CD8-positive, alpha-beta memory T cell (primary cell): ENCODE measurements at regions not wholly inside any gene's neighbourhood (a gene's known extent, or its start where the extent isn't known, plus 50 kb on each side); places are given as distances from the start of the nearest gene placed in this dataset.

Experiments
- CTCF ChIA-PET: fragments of 350-600 bp; sonication (Branson Sonifier 250); formaldehyde crosslinking; loops from one replicate; lab custom pipeline; 2021; ENCODE audit warnings: antibody characterized with exemption; lab: Charles Lee
- POLR2A ChIA-PET: fragments of 350-600 bp; sonication (Branson Sonifier 250); formaldehyde crosslinking; loops from one replicate; lab custom pipeline; 2021; ENCODE audit warnings: antibody characterized with exemption; lab: Charles Lee
- DNase-seq, 5 donors: peaks; one replicate each; pipeline versions ENCODE4 v3.0.0 to v3.0.0-alpha.2; 2020 to 2022; ENCODE audit warnings: mixed read lengths in 1 of 5
- H3K27ac ChIP-seq: one replicate; pipeline ENCODE4 v1.7.0; 2013; ENCODE audit warnings: low read depth, mild to moderate bottlenecking, low read length, moderate library complexity
- H3K27me3 ChIP-seq: 2 replicates; pipeline ENCODE4 v1.7.0; 2013; ENCODE audit warnings: low read length, mild to moderate bottlenecking; ENCODE audit not compliant: insufficient read depth, poor library complexity, severe bottlenecking
- H3K36me3 ChIP-seq: 2 replicates; pipeline ENCODE4 v1.7.0; 2013; ENCODE audit warnings: mild to moderate bottlenecking, low read length, moderate library complexity; ENCODE audit not compliant: insufficient read depth
- H3K4me1 ChIP-seq: 2 replicates; pipeline ENCODE4 v1.7.0; 2013; ENCODE audit warnings: mild to moderate bottlenecking, low read length, moderate library complexity; ENCODE audit not compliant: insufficient read depth
- H3K4me3 ChIP-seq: 2 replicates; pipeline ENCODE4 v1.7.0; 2013; ENCODE audit warnings: mild to moderate bottlenecking, low read length
- H3K9me3 ChIP-seq: 2 replicates; pipeline ENCODE4 v1.7.0; 2013; ENCODE audit warnings: mild to moderate bottlenecking, low read length
- H3K27ac Mint-ChIP-seq, 8 donors: one replicate each; pipeline ENCODE4 v1.8.0; 2020 to 2021; ENCODE audit warnings: mixed read lengths in 8 of 8, mild to moderate bottlenecking in 6 of 8, inconsistent platforms in 3 of 8, moderate library complexity in 3 of 8
- H3K27me3 Mint-ChIP-seq, 2 donors: one replicate each; pipeline ENCODE4 v1.8.0; 2020 to 2021; ENCODE audit warnings: mixed read lengths in 2 of 2, mild to moderate bottlenecking in 1 of 2, moderate library complexity in 1 of 2
- H3K36me3 Mint-ChIP-seq, 3 donors: one replicate each; pipeline ENCODE4 v1.8.0; 2020 to 2021; ENCODE audit warnings: mixed read lengths in 3 of 3, inconsistent platforms in 1 of 3, mild to moderate bottlenecking in 1 of 3
- H3K4me1 Mint-ChIP-seq, 3 donors: one replicate each; pipeline ENCODE4 v1.8.0; 2020 to 2021; ENCODE audit warnings: mixed read lengths in 3 of 3, inconsistent platforms in 1 of 3, mild to moderate bottlenecking in 1 of 3
- H3K4me3 Mint-ChIP-seq, 7 donors: one replicate each; pipeline ENCODE4 v1.8.0; 2020 to 2021; ENCODE audit warnings: mixed read lengths in 7 of 7, mild to moderate bottlenecking in 6 of 7, moderate library complexity in 4 of 7, inconsistent platforms in 2 of 7
- H3K9me3 Mint-ChIP-seq, 5 donors: one replicate each; pipeline ENCODE4 v1.8.0; 2020 to 2022; ENCODE audit warnings: mixed read lengths in 5 of 5, mild to moderate bottlenecking in 3 of 5, moderate library complexity in 2 of 5, inconsistent platforms in 1 of 5

DNA sequence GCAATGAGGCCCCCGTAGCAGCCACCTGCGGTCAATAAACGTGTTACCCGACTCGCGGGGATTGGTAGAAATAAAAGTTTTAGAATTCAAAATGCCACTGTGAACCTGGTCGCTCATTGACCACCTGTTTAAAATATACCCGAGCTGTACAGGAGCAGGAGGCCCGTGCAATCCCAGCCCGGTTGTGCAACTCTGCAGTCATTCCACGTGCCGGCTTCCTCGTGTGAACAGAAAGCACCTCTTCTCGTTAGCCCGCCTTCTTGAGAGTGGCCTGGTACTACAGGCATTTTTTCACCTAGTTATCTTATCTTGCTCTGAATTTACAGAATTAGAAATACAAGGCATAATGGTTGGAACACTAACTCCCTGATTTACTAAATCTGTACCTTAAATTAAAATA, 660.7 kb downstream of the GALR1 start:
- peaks cover 3 to 11% of the 10 kb centered on the region in 2 donors for H3K27me3 Mint-ChIP-seq
- H3K36me3 Mint-ChIP-seq: no peaks in the 10 kb centered on the region
- H3K27me3 ChIP-seq: no peaks in the 10 kb centered on the region
- no peak overlapping the region for H3K4me3 ChIP-seq
- no peak overlapping the region for H3K27ac ChIP-seq
- no peaks in the 10 kb centered on the region for H3K9me3 ChIP-seq
- H3K4me3 Mint-ChIP-seq: no peak overlapping the region
- no peaks in the 10 kb centered on the region for H3K4me1 Mint-ChIP-seq
- ChIA-PET CTCF (no interaction called here), POLR2A (no interaction called here)
- H3K36me3 ChIP-seq: no peaks in the 10 kb centered on the region
- no peaks in the 10 kb centered on the region for H3K9me3 Mint-ChIP-seq
- H3K27ac Mint-ChIP-seq: no peak overlapping the region
- no peak for DNase-seq
- no peaks in the 10 kb centered on the region for H3K4me1 ChIP-seq

GRCh38 chr18:77911971-77912605, 662.4 kb downstream of the GALR1 start:
- no peak overlapping the region for H3K4me3 Mint-ChIP-seq
- Histone ChIP-seq H3K27ac (no peak overlapping the region), H3K4me3 (no peak overlapping the region), H3K9me3 (no peaks in the 10 kb centered on the region), H3K4me1 (no peaks in the 10 kb centered on the region), H3K27me3 (no peaks in the 10 kb centered on the region), H3K36me3 (no peaks in the 10 kb centered on the region)
- peaks cover 3 to 11% of the 10 kb centered on the region in 2 donors for H3K27me3 Mint-ChIP-seq
- H3K36me3 Mint-ChIP-seq: no peaks in the 10 kb centered on the region
- H3K4me1 Mint-ChIP-seq: no peaks in the 10 kb centered on the region
- no peak for DNase-seq
- POLR2A ChIA-PET: no interaction called here
- CTCF ChIA-PET: interaction anchor here (1.0 kb wide), 1 partner anchor 9 kb away, joined by 4 read pairs; no protein-coding TSS in a partner anchor
- H3K27ac Mint-ChIP-seq: no peak overlapping the region
- H3K9me3 Mint-ChIP-seq: no peaks in the 10 kb centered on the region

DNA sequence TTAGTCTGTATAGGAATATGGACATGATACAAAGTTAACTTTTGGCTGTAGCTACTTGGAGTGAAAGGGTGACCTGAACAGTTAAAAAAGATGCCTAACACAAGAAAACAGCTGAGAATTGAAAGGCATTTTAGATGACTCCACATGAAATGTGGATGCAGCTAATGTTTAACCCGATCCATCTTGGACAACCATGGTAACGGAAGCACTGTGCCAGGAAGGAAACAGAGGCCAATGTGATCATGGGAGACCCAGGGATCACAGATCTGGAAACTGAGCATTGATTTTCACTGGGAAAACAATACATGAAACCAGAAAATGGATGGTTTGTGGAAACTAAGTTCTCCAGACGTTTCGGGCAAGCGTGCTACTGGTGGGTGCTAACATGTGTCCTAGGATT, 669.1 kb downstream of the GALR1 start:
- Histone ChIP-seq H3K36me3 (no peaks in the 10 kb centered on the region), H3K4me3 (no peak overlapping the region), H3K4me1 (no peaks in the 10 kb centered on the region), H3K27ac (no peak overlapping the region), H3K27me3 (no peaks in the 10 kb centered on the region), H3K9me3 (no peaks in the 10 kb centered on the region)
- no peak for DNase-seq
- ChIA-PET CTCF (no interaction called here), POLR2A (no interaction called here)
- Mint-ChIP-seq H3K4me3 (no peak overlapping the region), H3K36me3 (no peaks in the 10 kb centered on the region), H3K9me3 (no peaks in the 10 kb centered on the region), H3K4me1 (no peaks in the 10 kb centered on the region), H3K27ac (no peak overlapping the region), H3K27me3 (peaks cover 0 to 2% of the 10 kb centered on the region in 2 donors)

- no peaks in the 10 kb centered on the region for H3K36me3 Mint-ChIP-seq
- Histone ChIP-seq H3K27ac (no peak overlapping the region), H3K4me1 (no peaks in the 10 kb centered on the region), H3K4me3 (no peak overlapping the region), H3K36me3 (no peaks in the 10 kb centered on the region), H3K27me3 (no peaks in the 10 kb centered on the region), H3K9me3 (no peaks in the 10 kb centered on the region)
- H3K27ac Mint-ChIP-seq: no peak overlapping the region
- DNase-seq: no peak
- H3K4me3 Mint-ChIP-seq: no peak overlapping the region
- H3K4me1 Mint-ChIP-seq: no peaks in the 10 kb centered on the region
- H3K9me3 Mint-ChIP-seq: no peaks in the 10 kb centered on the region
- H3K27me3 Mint-ChIP-seq: peaks cover 0 to 4% of the 10 kb centered on the region in 2 donors
- POLR2A ChIA-PET: no interaction called here
- CTCF ChIA-PET: no interaction called here
Measured at GRCh38 chr18:77919923-77920322, 670.3 kb downstream of the GALR1 start.

DNA sequence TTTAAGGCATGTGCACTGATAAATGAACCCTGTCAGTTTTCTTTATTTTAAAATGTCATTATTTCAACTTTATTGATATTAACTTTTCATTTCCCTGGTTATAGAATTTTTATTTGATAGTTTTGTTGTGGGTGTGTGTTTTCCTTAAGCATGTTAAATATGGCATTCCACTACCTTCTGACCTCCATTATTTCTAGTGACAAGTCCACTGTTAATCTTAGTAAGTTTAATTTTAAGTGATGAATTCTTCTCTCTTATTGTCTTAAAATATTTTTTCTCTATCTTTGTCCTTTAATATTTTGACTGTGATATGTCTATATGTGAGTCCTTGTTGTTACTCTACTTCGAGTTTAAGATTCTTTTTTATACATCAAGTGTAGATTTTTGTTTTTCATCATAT, 685.7 kb downstream of the GALR1 start:
- no peak overlapping the region for H3K4me3 Mint-ChIP-seq
- Histone ChIP-seq H3K27me3 (no peaks in the 10 kb centered on the region), H3K27ac (no peak overlapping the region), H3K4me3 (no peak overlapping the region), H3K9me3 (no peaks in the 10 kb centered on the region), H3K4me1 (no peaks in the 10 kb centered on the region), H3K36me3 (no peaks in the 10 kb centered on the region)
- DNase-seq: no peak
- H3K9me3 Mint-ChIP-seq: peaks cover 0 to 10% (median 5%) of the 10 kb centered on the region in 5 donors
- peak overlapping the region in 1 of 8 donors; percentile 26 for H3K27ac Mint-ChIP-seq
- H3K36me3 Mint-ChIP-seq: no peaks in the 10 kb centered on the region
- CTCF ChIA-PET: no interaction called here
- H3K4me1 Mint-ChIP-seq: no peaks in the 10 kb centered on the region
- H3K27me3 Mint-ChIP-seq: peaks cover 0 to 3% of the 10 kb centered on the region in 2 donors
- POLR2A ChIA-PET: no interaction called here

DNA sequence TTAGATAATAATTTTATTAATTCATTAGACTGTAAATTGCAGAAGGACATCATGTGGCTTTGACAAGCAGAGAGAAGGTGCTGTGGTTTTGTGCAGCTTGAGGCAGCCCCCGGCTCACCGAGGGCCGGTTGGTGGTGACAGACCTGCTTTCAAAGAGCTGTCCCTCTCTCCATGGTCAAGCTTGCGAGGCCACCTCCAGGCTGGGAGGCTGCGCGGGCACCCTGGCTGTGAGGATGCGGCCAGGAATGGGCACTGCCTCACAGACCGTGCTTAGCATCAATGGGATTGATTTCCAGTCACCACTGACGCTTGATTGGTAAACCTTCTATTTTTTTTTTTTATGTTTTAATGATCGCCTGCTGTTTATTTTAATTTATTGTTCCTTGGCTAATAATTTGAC, 690.9 kb downstream of the GALR1 start:
- Histone ChIP-seq H3K4me1 (no peaks in the 10 kb centered on the region), H3K27ac (no peak overlapping the region), H3K4me3 (no peak overlapping the region), H3K9me3 (no peaks in the 10 kb centered on the region), H3K27me3 (no peaks in the 10 kb centered on the region), H3K36me3 (no peaks in the 10 kb centered on the region)
- no peaks in the 10 kb centered on the region for H3K4me1 Mint-ChIP-seq
- no peak for DNase-seq
- H3K36me3 Mint-ChIP-seq: no peaks in the 10 kb centered on the region
- H3K9me3 Mint-ChIP-seq: peaks cover 0 to 6% (median 2%) of the 10 kb centered on the region in 5 donors
- POLR2A ChIA-PET: no interaction called here
- H3K4me3 Mint-ChIP-seq: no peak overlapping the region
- no peak overlapping the region for H3K27ac Mint-ChIP-seq
- H3K27me3 Mint-ChIP-seq: peaks cover 0 to 3% of the 10 kb centered on the region in 2 donors
- CTCF ChIA-PET: no interaction called here

DNA sequence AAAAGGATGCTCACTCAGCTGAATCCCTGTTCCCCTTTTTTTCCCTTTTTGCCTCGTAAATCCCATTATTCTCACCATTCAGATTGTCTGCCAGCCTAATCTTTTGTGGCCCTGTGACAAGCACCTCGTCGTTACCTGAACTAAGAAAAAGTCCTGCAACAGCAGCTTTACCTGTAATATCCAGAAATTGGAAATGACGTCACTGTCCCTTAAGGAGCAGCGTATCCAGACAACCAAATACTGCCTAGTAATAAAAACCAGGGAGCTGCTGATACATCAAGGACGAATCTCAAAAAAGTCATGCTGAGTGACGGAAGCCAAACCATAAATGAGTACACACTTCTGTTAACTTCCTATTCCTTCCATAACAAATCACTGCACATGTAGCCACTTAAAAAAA, 694.9 kb downstream of the GALR1 start:
- no peaks in the 10 kb centered on the region for H3K4me1 Mint-ChIP-seq
- CTCF ChIA-PET: no interaction called here

DNA sequence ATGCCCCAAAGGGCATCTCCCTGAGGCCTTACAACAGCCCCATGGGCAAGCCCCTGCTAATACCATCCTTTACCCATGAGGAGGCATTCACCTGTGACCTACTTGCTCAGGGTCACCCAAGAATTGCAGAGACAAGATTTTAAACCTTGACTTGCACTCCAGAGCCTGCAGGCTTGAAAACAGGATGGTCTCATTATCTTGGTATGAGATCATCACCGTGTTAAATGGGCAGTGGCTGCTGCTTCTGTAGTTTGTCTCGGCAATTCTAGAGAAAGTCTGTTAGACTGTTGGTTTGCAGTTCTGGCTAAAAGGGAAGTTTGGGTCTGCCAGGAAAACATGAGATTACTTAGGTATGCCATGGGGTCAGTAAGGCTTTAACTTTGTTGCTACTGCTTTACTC, 698.9 kb downstream of the GALR1 start:
- H3K27ac ChIP-seq: no peak overlapping the region
- Mint-ChIP-seq H3K4me3 (no peak overlapping the region), H3K27ac (no peak overlapping the region), H3K4me1 (no peaks in the 10 kb centered on the region), H3K36me3 (no peaks in the 10 kb centered on the region), H3K27me3 (peaks cover 0 to 11% of the 10 kb centered on the region in 2 donors), H3K9me3 (peaks cover 0 to 7% (median 1%) of the 10 kb centered on the region in 5 donors)
- CTCF ChIA-PET: no interaction called here
- no peaks in the 10 kb centered on the region for H3K27me3 ChIP-seq
- no peak overlapping the region for H3K4me3 ChIP-seq
- H3K9me3 ChIP-seq: no peaks in the 10 kb centered on the region
- H3K36me3 ChIP-seq: no peaks in the 10 kb centered on the region
- H3K4me1 ChIP-seq: no peaks in the 10 kb centered on the region
- POLR2A ChIA-PET: no interaction called here
- no peak for DNase-seq

More for the DNA sequence above, 694.9 kb downstream of the GALR1 start:
- POLR2A ChIA-PET: no interaction called here
- H3K4me3 Mint-ChIP-seq: no peak overlapping the region
- no peak overlapping the region for H3K4me3 ChIP-seq
- no peaks in the 10 kb centered on the region for H3K4me1 ChIP-seq
- H3K36me3 ChIP-seq: no peaks in the 10 kb centered on the region
- peaks cover 0 to 7% of the 10 kb centered on the region in 2 donors for H3K27me3 Mint-ChIP-seq
- no peaks in the 10 kb centered on the region for H3K36me3 Mint-ChIP-seq
- no peak overlapping the region for H3K27ac ChIP-seq
- DNase-seq: no peak
- no peaks in the 10 kb centered on the region for H3K9me3 Mint-ChIP-seq
- H3K27me3 ChIP-seq: no peaks in the 10 kb centered on the region
- no peaks in the 10 kb centered on the region for H3K9me3 ChIP-seq
- no peak overlapping the region for H3K27ac Mint-ChIP-seq
